ENCODE measurements at regions not wholly inside any gene's neighbourhood (a gene's known extent, or its start where the extent isn't known, plus 50 kb on each side); places are given as distances from the start of the nearest gene placed in this dataset.

DNA sequence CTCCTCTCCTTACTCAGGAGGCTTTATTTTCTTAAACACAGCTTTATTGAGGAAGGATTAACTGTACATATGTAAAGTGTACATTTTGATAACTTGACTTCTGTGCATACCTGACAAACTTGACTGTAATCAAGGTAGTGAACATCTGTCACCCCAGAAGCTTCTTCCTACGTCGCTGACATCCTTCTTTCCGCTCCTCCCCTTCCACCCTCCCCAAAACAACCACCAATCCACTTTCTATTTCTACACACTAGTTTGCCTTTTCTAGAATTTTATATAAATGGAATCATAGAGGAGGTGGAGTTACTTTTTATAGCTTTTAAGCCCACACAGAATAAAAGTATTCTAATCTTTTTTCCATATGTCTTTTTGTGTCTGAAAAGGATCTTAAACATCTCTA is 225.2 kb upstream of the RBFOX1 start:
- Histone ChIP-seq H3K27ac (ENCODE audit: low read length) (no peak overlapping the region), H3K4me3 (ENCODE audit: low read length in 2 of 2) (no peak overlapping the region), H3K36me3 (ENCODE audit: control insufficient read depth in 2 of 2, insufficient read depth in 2 of 2, low read length in 2 of 2) (no peaks in the 10 kb centered on the region)

DNA sequence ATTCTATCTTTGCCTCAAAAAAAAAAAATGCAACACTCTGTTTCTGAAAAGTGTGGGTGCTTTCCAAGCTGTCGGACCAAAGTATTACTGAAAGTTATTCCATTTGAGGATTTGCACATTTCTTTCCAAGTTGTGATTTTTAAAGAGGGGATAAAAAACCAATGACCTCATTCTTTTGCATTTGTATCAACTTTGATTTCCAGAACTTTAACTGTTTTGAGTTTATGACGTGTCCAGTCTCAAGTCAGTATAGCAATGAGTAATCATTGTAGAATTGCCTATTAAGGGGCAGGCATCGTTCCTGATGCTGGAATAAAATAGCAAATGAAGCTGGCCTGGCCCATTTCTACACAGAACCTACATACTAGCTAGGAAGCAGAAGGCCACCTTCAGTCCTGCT is 229.6 kb upstream of the RBFOX1 start:
- no peaks in the 10 kb centered on the region for H3K36me3 ChIP-seq (ENCODE audit: control insufficient read depth in 2 of 2, insufficient read depth in 2 of 2, low read length in 2 of 2)
- no peak overlapping the region for H3K4me3 ChIP-seq (ENCODE audit: low read length in 2 of 2)
- H3K4me1 ChIP-seq (ENCODE audit: control insufficient read depth, insufficient read depth, low read length), result no peaks in the 10 kb centered on the region
- no peaks in the 10 kb centered on the region for H3K27me3 ChIP-seq (ENCODE audit: control insufficient read depth in 1 of 2, insufficient read depth in 2 of 2, low read length in 2 of 2)
- no peak overlapping the region for H3K9ac ChIP-seq (ENCODE audit: low read length in 2 of 2)
- no peaks in the 10 kb centered on the region for H3K9me3 ChIP-seq (ENCODE audit: control insufficient read depth in 2 of 2, low read length in 2 of 2)
- H3K27ac ChIP-seq (ENCODE audit: low read length), result no peak overlapping the region

More for the DNA sequence above, 225.2 kb upstream of the RBFOX1 start:
- Histone ChIP-seq H3K9ac (ENCODE audit: low read length in 2 of 2) (no peak overlapping the region), H3K4me1 (ENCODE audit: control insufficient read depth, insufficient read depth, low read length) (no peaks in the 10 kb centered on the region), H3K9me3 (ENCODE audit: control insufficient read depth in 2 of 2, low read length in 2 of 2) (no peaks in the 10 kb centered on the region), H3K27me3 (ENCODE audit: control insufficient read depth in 1 of 2, insufficient read depth in 2 of 2, low read length in 2 of 2) (no peaks in the 10 kb centered on the region)

DNA sequence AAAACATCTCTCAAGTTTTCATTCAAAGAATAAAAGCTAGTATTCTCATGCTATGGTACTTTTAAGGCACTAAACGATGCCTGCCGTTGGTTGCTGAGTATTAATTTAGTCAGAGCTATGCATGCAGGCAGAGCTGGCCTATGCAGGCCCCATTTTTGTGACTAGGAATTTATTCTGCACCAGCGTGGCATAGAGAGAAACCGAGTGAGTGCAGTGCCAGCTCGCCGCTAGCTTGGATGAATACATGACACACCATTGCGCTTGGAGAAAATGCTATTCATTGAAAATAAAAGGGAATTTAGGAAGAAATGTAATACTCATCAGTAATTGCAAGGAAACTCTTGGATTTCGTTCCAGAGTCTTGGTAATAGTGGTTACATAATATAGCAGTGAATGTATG is 231.6 kb upstream of the RBFOX1 start:
- no peak overlapping the region for H3K9ac ChIP-seq (ENCODE audit: low read length in 2 of 2)
- no peaks in the 10 kb centered on the region for H3K4me1 ChIP-seq (ENCODE audit: control insufficient read depth, insufficient read depth, low read length)
- H3K27me3 ChIP-seq (ENCODE audit: control insufficient read depth in 1 of 2, insufficient read depth in 2 of 2, low read length in 2 of 2), result no peaks in the 10 kb centered on the region
- H3K4me3 ChIP-seq (ENCODE audit: low read length in 2 of 2), result no peak overlapping the region
- no peaks in the 10 kb centered on the region for H3K9me3 ChIP-seq (ENCODE audit: control insufficient read depth in 2 of 2, low read length in 2 of 2)
- no peak overlapping the region for H3K27ac ChIP-seq (ENCODE audit: low read length)
- H3K36me3 ChIP-seq (ENCODE audit: control insufficient read depth in 2 of 2, insufficient read depth in 2 of 2, low read length in 2 of 2), result no peaks in the 10 kb centered on the region

DNA sequence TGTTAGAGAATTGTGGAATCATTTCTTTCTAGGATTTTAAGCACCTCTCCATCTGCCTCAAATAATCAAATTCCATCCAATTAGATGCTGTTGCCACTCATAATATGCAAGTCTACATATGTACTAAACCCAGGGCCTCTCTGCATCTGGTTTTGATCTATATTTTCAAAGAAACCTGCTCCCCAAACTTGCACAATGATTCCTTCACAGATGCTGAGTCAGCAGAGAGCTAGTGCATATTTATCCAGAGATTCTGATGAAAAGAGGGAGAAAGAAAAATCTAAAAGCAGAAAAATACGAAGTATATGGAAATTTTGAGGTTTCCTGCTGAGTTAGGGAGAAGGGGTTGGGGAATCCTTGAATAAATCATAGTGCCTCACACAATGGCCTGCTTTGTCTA is 235.1 kb upstream of the RBFOX1 start:
- no peaks in the 10 kb centered on the region for H3K9me3 ChIP-seq (ENCODE audit: control insufficient read depth in 2 of 2, low read length in 2 of 2)
- H3K27ac ChIP-seq (ENCODE audit: low read length), result no peak overlapping the region
- H3K4me1 ChIP-seq (ENCODE audit: control insufficient read depth, insufficient read depth, low read length), result no peaks in the 10 kb centered on the region
- H3K4me3 ChIP-seq (ENCODE audit: low read length in 2 of 2), result no peak overlapping the region
- H3K9ac ChIP-seq (ENCODE audit: low read length in 2 of 2), result no peak overlapping the region
- H3K36me3 ChIP-seq (ENCODE audit: control insufficient read depth in 2 of 2, insufficient read depth in 2 of 2, low read length in 2 of 2), result no peaks in the 10 kb centered on the region
- H3K27me3 ChIP-seq (ENCODE audit: control insufficient read depth in 1 of 2, insufficient read depth in 2 of 2, low read length in 2 of 2), result no peaks in the 10 kb centered on the region

DNA sequence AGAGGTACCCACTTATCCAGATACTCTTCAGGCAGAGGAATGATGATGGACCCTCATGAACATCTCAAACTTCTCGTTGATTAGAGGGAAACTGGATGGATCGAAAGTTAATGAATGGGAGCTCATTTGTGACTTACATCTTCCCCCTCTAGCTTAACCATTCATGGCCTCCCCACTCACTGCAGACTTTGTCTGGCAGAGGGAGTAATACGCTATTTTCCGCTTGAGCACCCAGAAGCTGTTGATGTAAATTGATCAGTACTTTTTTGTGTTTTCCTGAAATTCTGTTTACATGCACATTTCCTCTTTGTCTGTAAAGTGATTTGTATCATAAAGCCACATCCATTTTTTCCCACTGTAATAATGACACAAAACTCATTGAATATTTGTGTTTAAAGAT is 239.1 kb upstream of the RBFOX1 start:
- peaks cover 0 to 4% of the 10 kb centered on the region in 2 donors for H3K27me3 ChIP-seq (ENCODE audit: control insufficient read depth in 1 of 2, insufficient read depth in 2 of 2, low read length in 2 of 2)
- H3K9ac ChIP-seq (ENCODE audit: low read length in 2 of 2), result no peak overlapping the region
- H3K36me3 ChIP-seq (ENCODE audit: control insufficient read depth in 2 of 2, insufficient read depth in 2 of 2, low read length in 2 of 2), result no peaks in the 10 kb centered on the region
- no peak overlapping the region for H3K4me3 ChIP-seq (ENCODE audit: low read length in 2 of 2)
- no peaks in the 10 kb centered on the region for H3K4me1 ChIP-seq (ENCODE audit: control insufficient read depth, insufficient read depth, low read length)
- no peaks in the 10 kb centered on the region for H3K9me3 ChIP-seq (ENCODE audit: control insufficient read depth in 2 of 2, low read length in 2 of 2)
- no peak overlapping the region for H3K27ac ChIP-seq (ENCODE audit: low read length)

DNA sequence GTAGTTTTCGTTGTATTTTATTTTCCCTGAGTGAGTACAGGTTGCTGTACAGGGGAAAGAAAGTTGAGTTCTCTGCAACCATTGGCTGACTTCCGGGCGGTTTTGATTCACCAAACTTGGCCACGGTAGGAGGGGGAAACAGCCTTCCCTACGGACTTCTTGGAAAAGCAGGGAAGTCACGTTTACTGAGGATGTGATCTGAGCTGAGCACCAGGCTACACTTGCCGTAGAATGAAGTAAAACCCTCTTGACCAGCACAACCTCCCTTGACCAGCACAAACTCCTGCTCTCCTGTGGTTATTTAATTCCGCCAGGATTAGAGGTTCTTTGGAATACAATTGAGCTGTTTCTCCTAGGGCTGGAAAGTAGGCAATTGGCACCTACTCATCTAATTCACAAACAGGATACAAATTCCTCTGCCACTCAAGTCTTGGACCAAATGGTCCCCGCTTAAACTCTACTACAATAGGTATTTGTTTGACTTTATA is 242.0 kb upstream of the RBFOX1 start:
- no peaks in the 10 kb centered on the region for H3K9me3 ChIP-seq (ENCODE audit: control insufficient read depth in 2 of 2, low read length in 2 of 2)
- H3K27ac ChIP-seq (ENCODE audit: low read length), result no peak overlapping the region
- H3K4me1 ChIP-seq (ENCODE audit: control insufficient read depth, insufficient read depth, low read length), result no peaks in the 10 kb centered on the region
- no peaks in the 10 kb centered on the region for H3K36me3 ChIP-seq (ENCODE audit: control insufficient read depth in 2 of 2, insufficient read depth in 2 of 2, low read length in 2 of 2)
- H3K9ac ChIP-seq (ENCODE audit: low read length in 2 of 2), result no peak overlapping the region
- peaks cover 0 to 6% of the 10 kb centered on the region in 2 donors for H3K27me3 ChIP-seq (ENCODE audit: control insufficient read depth in 1 of 2, insufficient read depth in 2 of 2, low read length in 2 of 2)
- H3K4me3 ChIP-seq (ENCODE audit: low read length in 2 of 2), result no peak overlapping the region

DNA sequence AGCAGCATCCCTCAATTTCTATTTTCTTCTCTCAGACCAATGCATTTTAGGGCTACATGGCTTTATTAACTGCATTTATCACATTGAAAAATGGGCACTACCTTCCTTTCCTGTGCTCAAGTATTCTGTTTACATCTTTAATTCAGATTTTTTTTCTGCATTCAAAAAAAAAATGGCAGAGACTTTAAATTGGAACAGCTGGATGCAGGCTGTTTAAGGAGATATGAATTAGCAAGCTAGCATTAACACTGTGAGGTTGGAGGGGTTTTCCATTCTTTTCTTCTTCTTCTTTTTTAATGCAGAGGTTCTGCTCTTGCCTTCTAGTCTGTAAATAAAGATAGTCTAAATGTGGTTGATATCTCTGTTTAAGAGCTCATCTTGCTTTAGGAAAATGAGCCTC is 242.9 kb upstream of the RBFOX1 start:
- Histone ChIP-seq H3K36me3 (ENCODE audit: control insufficient read depth in 2 of 2, insufficient read depth in 2 of 2, low read length in 2 of 2) (no peaks in the 10 kb centered on the region), H3K9me3 (ENCODE audit: control insufficient read depth in 2 of 2, low read length in 2 of 2) (no peaks in the 10 kb centered on the region), H3K4me1 (ENCODE audit: control insufficient read depth, insufficient read depth, low read length) (no peaks in the 10 kb centered on the region), H3K27ac (ENCODE audit: low read length) (no peak overlapping the region), H3K9ac (ENCODE audit: low read length in 2 of 2) (no peak overlapping the region), H3K27me3 (ENCODE audit: control insufficient read depth in 1 of 2, insufficient read depth in 2 of 2, low read length in 2 of 2) (peaks cover 0 to 6% of the 10 kb centered on the region in 2 donors), H3K4me3 (ENCODE audit: low read length in 2 of 2) (no peak overlapping the region)

DNA sequence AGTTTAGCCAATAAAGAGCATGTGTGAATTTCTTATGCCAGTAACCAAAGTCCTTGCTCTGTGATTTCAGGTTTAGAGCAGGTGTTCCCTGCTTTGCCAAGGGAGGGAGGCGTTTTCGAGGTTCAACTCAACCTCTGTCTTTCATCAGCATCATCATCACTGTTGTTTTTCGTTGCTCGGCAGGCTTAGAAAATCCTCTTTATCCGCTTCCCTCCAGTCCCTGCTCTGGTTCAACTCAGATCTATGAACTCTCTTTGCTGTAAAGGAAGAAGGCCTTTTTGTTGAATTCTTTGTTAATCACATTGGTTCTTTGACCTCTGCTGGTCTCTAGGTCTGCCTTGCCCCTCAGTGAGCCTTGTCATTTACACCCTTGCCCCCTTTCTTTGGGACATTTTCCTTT is 243.9 kb upstream of the RBFOX1 start:
- no peak overlapping the region for H3K4me3 ChIP-seq (ENCODE audit: low read length in 2 of 2)
- H3K9me3 ChIP-seq (ENCODE audit: control insufficient read depth in 2 of 2, low read length in 2 of 2), result no peaks in the 10 kb centered on the region
- peaks cover 0 to 6% of the 10 kb centered on the region in 2 donors for H3K27me3 ChIP-seq (ENCODE audit: control insufficient read depth in 1 of 2, insufficient read depth in 2 of 2, low read length in 2 of 2)
- no peaks in the 10 kb centered on the region for H3K4me1 ChIP-seq (ENCODE audit: control insufficient read depth, insufficient read depth, low read length)
- no peak overlapping the region for H3K9ac ChIP-seq (ENCODE audit: low read length in 2 of 2)
- H3K36me3 ChIP-seq (ENCODE audit: control insufficient read depth in 2 of 2, insufficient read depth in 2 of 2, low read length in 2 of 2), result no peaks in the 10 kb centered on the region
- no peak overlapping the region for H3K27ac ChIP-seq (ENCODE audit: low read length)

DNA sequence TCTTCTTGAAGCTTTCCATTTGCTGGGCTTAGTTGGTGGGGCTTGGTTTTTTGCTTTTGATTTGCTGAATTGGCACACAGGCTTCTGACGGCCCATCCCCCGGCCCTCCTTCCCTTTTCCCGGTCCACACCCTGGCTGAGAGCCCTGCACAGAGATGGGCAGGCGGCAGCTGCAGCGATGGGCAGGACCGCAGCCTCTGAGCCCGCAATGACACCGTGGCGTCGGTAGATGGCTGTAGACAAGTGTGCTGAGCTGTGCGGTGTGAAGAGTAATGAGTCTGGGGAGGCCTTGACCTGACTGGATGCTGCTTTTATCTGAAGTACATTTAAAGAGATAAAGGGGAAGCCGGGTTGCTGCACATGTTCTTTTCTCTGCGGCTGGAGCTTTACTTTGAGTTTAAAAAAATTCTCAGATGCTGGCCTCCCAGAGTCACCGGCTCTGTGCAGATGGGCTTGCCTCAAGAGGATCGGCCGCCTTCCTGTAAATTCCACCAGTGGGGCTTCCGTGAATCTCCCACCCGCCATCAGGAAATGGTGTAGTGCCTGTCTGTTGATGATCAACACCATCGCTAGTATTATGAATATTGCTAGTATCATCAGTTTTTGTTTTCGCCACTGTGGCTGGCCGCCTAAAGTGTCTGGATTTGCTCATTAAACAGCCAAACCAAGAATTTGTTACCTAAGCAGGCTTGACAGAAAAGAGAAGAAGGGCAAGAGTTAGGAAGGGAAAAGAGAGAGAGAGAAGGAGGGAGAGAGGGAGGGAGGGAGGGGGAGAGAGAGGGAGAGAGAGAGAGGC is 245.6 kb upstream of the RBFOX1 start:
- Histone ChIP-seq H3K9ac (ENCODE audit: low read length in 2 of 2) (no peak overlapping the region), H3K27me3 (ENCODE audit: control insufficient read depth in 1 of 2, insufficient read depth in 2 of 2, low read length in 2 of 2) (peaks cover 0 to 6% of the 10 kb centered on the region in 2 donors), H3K4me1 (ENCODE audit: control insufficient read depth, insufficient read depth, low read length) (no peaks in the 10 kb centered on the region), H3K27ac (ENCODE audit: low read length) (no peak overlapping the region), H3K9me3 (ENCODE audit: control insufficient read depth in 2 of 2, low read length in 2 of 2) (no peaks in the 10 kb centered on the region), H3K36me3 (ENCODE audit: control insufficient read depth in 2 of 2, insufficient read depth in 2 of 2, low read length in 2 of 2) (no peaks in the 10 kb centered on the region), H3K4me3 (ENCODE audit: low read length in 2 of 2) (no peak overlapping the region)

DNA sequence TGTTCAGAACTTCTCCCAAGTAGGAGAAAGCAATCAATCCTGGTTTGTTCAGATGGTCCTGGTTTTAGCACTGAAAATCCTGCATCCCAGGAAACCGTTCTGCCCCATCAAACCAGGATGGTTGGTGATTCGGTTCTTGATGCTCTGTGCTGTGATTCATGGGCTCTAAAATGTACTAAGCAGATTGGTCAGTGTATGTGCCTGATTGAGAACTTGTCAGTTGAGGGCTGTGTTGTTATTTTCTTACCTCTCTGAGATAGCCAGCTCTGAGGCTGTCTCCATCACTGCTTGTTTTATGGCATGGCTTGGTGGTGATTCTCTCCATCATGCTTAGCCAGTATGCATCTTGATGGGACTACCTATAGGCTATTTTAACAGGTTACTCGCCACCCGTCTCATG is 246.9 kb upstream of the RBFOX1 start:
- no peaks in the 10 kb centered on the region for H3K9me3 ChIP-seq (ENCODE audit: control insufficient read depth in 2 of 2, low read length in 2 of 2)
- H3K9ac ChIP-seq (ENCODE audit: low read length in 2 of 2), result no peak overlapping the region
- no peak overlapping the region for H3K27ac ChIP-seq (ENCODE audit: low read length)
- H3K4me3 ChIP-seq (ENCODE audit: low read length in 2 of 2), result no peak overlapping the region
- H3K27me3 ChIP-seq (ENCODE audit: control insufficient read depth in 1 of 2, insufficient read depth in 2 of 2, low read length in 2 of 2), result peaks cover 0 to 2% of the 10 kb centered on the region in 2 donors
- no peaks in the 10 kb centered on the region for H3K4me1 ChIP-seq (ENCODE audit: control insufficient read depth, insufficient read depth, low read length)
- H3K36me3 ChIP-seq (ENCODE audit: control insufficient read depth in 2 of 2, insufficient read depth in 2 of 2, low read length in 2 of 2), result no peaks in the 10 kb centered on the region

DNA sequence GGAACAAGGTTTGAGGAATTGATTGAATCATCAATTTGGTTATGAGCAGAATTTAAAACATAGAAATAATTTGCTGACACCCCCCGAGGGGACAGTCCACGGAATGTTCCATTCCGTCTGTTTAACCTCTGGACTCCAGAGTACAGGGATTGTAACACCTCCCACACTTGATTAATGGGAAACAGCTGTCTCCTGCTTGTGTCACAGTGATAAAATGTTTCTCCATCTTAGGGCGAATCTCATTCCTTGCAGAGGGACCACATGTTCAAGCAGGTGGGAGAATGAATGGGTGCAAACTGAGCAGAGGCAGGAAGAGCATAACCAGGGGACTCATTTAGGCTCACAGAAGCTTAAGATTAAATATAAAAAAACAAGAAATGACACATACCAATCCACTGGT is 249.5 kb upstream of the RBFOX1 start:
- H3K27me3 ChIP-seq (ENCODE audit: control insufficient read depth in 1 of 2, insufficient read depth in 2 of 2, low read length in 2 of 2), result peaks cover 0 to 2% of the 10 kb centered on the region in 2 donors
- no peak overlapping the region for H3K27ac ChIP-seq (ENCODE audit: low read length)
- no peak overlapping the region for H3K9ac ChIP-seq (ENCODE audit: low read length in 2 of 2)
- no peaks in the 10 kb centered on the region for H3K9me3 ChIP-seq (ENCODE audit: control insufficient read depth in 2 of 2, low read length in 2 of 2)
- H3K36me3 ChIP-seq (ENCODE audit: control insufficient read depth in 2 of 2, insufficient read depth in 2 of 2, low read length in 2 of 2), result no peaks in the 10 kb centered on the region
- H3K4me3 ChIP-seq (ENCODE audit: low read length in 2 of 2), result no peak overlapping the region
- H3K4me1 ChIP-seq (ENCODE audit: control insufficient read depth, insufficient read depth, low read length), result no peaks in the 10 kb centered on the region
